ENCODE measurements at regions not wholly inside any gene's neighbourhood (a gene's known extent, or its start where the extent isn't known, plus 50 kb on each side); places are given as distances from the start of the nearest gene placed in this dataset.

GRCh38 chr6:102474041-102474807 lies 1080.7 kb downstream of the GRIK2 start:
- no peak for DNase-seq

- no peak for DNase-seq
Observed at GRCh38 chr6:102458990-102459389, 1065.5 kb downstream of the GRIK2 start.

GRCh38 chr6:102438171-102438570 lies 1044.7 kb downstream of the GRIK2 start:
- no peak for DNase-seq

GRCh38 chr6:102417368-102417998 lies 1024.0 kb downstream of the GRIK2 start:
- DNase-seq, result no peak

GRCh38 chr6:102415891-102416290 lies 1022.4 kb downstream of the GRIK2 start:
- DNase-seq, result no peak

- DNase-seq, result no peak
Observed at GRCh38 chr6:102411796-102412195, 1018.3 kb downstream of the GRIK2 start.

GRCh38 chr6:102407886-102408741 lies 1014.6 kb downstream of the GRIK2 start:
- no peak for DNase-seq

GRCh38 chr6:102405860-102406259 lies 1012.4 kb downstream of the GRIK2 start:
- no peak for DNase-seq

- DNase-seq, result no peak
Observed at GRCh38 chr6:102402635-102403329, 1009.3 kb downstream of the GRIK2 start.

GRCh38 chr6:102398788-102399390 lies 1005.4 kb downstream of the GRIK2 start:
- DNase-seq, result no peak

- no peak for DNase-seq
Observed at GRCh38 chr6:102390541-102390940, 997.0 kb downstream of the GRIK2 start.

GRCh38 chr6:102389994-102390393 lies 996.5 kb downstream of the GRIK2 start:
- no peak for DNase-seq

- DNase-seq, result no peak
Observed at GRCh38 chr6:102387326-102388033, 994.0 kb downstream of the GRIK2 start.

GRCh38 chr6:102381203-102381602 lies 987.7 kb downstream of the GRIK2 start:
- DNase-seq, result no peak

- DNase-seq, result no peak
Observed at GRCh38 chr6:102356170-102356569, 962.7 kb downstream of the GRIK2 start.

GRCh38 chr6:102355578-102355977 lies 962.1 kb downstream of the GRIK2 start:
- no peak for DNase-seq

GRCh38 chr6:102352552-102352951 lies 959.0 kb downstream of the GRIK2 start:
- no peak for DNase-seq

- DNase-seq, result no peak
Observed at GRCh38 chr6:102344769-102345168, 951.3 kb downstream of the GRIK2 start.

GRCh38 chr6:102340311-102340710 lies 946.8 kb downstream of the GRIK2 start:
- DNase-seq, result no peak

GRCh38 chr6:102333736-102334135 lies 940.2 kb downstream of the GRIK2 start:
- no peak for DNase-seq

GRCh38 chr6:102327697-102328225 lies 934.3 kb downstream of the GRIK2 start:
- no peak for DNase-seq

GRCh38 chr6:102313699-102314098 lies 920.2 kb downstream of the GRIK2 start:
- no peak for DNase-seq

Measured in activated CD4-positive, alpha-beta T cell treated with anti-CD3 and anti-CD28 coated beads, Interleukin-2, amount 50 U/mL, for 1 hour (primary cell).